ENCODE measurements at regions not wholly inside any gene's neighbourhood (a gene's known extent, or its start where the extent isn't known, plus 50 kb on each side); places are given as distances from the start of the nearest gene placed in this dataset.

DNA sequence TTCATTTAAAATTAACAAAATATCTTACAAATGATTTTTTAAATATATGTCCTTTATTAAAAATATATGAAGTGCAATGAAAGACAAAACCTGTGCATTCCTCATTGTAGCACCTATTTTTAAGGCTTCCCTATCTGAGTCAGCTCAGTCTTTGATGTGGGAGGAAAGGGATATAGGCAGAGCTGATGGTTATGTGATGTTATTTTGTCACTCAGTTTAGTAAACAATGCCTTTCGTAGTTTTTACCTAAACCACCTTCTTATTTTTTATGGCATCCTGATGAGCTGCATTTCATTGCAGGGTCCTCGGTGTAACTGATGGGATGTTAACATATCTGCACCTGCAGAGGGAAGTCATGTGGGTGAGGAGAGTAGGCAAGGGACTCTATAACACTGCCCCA is 58.9 kb upstream of the FRMD6 start (continued):
- TF ChIP-seq RBBP5 (IDR thresholded peaks at IDR 0.05; ENCODE audit: borderline replicate concordance, low read depth, low read length) (no peak), SP1 (IDR thresholded peaks at IDR 0.05; ENCODE audit: low read depth, low read length) (no peak), BCL11A (IDR thresholded peaks at IDR 0.05; ENCODE audit: low read depth in 2 of 2, low read length in 2 of 2) (no peak)

Data from H1 (cell line).